Omental fat pad (tissue), 3 donors: ENCODE measurements at regions not wholly inside any gene's neighbourhood (a gene's known extent, or its start where the extent isn't known, plus 50 kb on each side); places are given as distances from the start of the nearest gene placed in this dataset.
"Not testable (repeated sequence)": the region's sequence is repeated elsewhere in the genome, so short reads cannot be mapped to it uniquely, and the experiment has no call there.

Experiments
- ATAC-seq: fragments of 150-250 bp; one replicate; pipeline ENCODE4 v1.9.1; 2016; ENCODE audit warnings: mild to moderate bottlenecking, moderate library complexity; ENCODE audit not compliant: low FRiP score
- DNase-seq: peaks from one replicate; pipeline ENCODE4 v3.0.0-alpha.2; 2019; ENCODE audit warnings: low spot score
- TF ChIP-seq, protein P1 (sequence below), 3 donors: fragments of 450-650 bp; IDR thresholded peaks; one replicate each; pipeline ENCODE4 v1.5.1; 2016 to 2017; ENCODE audit warnings: antibody characterized with exemption in 3 of 3, mild to moderate bottlenecking in 3 of 3, moderate library complexity in 2 of 3

DNA sequence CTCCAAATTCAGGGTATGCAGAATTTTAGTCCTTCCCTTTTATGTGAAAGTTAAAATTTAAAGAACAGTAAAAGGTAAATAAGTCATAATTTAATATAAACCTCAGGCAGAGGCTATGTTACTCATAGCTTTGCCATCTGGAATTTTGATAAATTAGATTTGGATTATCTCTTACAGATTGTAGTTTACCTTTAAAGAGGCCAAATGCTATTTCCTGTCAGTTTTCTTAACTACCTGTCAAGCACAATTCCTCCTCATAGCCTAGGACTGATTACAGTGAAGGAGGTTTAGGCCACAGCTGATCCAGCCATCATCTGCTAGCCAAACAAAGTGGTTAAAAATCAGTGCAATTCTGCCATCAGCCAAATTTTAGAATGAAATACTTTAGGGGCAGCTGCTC lies 128.1 kb downstream of the MFAP3L start:
- ATAC-seq: no peak
- TF ChIP-seq, protein P1, sequence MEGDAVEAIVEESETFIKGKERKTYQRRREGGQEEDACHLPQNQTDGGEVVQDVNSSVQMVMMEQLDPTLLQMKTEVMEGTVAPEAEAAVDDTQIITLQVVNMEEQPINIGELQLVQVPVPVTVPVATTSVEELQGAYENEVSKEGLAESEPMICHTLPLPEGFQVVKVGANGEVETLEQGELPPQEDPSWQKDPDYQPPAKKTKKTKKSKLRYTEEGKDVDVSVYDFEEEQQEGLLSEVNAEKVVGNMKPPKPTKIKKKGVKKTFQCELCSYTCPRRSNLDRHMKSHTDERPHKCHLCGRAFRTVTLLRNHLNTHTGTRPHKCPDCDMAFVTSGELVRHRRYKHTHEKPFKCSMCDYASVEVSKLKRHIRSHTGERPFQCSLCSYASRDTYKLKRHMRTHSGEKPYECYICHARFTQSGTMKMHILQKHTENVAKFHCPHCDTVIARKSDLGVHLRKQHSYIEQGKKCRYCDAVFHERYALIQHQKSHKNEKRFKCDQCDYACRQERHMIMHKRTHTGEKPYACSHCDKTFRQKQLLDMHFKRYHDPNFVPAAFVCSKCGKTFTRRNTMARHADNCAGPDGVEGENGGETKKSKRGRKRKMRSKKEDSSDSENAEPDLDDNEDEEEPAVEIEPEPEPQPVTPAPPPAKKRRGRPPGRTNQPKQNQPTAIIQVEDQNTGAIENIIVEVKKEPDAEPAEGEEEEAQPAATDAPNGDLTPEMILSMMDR (IDR thresholded peaks at IDR 0.05): no peak
- DNase-seq: no peak

DNA sequence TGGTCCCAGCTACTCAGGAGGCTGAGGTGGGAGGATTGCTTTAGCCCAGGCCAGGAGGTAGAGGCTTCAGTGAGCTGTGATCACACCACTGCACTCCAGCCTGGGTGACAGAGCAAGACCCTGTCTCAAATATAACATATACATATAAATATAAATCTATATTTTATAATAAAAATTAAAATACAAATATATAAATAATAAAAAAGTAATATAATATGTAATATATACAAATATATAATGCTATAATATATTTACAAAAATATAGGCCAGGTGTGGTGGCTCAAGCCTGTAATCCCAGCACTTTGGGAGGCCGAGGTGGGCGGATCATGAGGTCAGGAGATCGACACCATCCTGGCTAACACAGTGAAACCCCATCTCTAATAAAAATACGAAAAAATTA lies 131.4 kb downstream of the MFAP3L start:
- not testable (repeated sequence) for ATAC-seq

DNA sequence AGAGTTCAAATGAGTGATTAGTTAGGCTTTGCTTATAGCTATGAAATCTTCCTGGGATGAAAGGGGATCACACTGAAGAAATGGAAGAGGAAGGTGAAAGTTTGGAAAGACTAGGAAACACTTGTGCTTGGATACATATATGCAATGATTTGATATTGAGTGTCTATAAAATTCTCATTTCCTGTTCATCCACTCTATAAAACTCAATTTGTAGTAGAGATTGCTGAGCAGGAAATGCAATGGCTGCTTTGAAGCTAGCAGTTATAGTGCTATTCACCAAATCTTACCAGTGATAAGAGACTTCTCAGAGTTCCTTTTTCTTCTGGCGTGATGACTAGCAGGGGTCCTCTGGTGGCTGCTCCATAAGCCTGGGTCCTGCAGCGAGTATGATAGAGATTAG lies 128.1 kb upstream of the HPF1 start:
- TF ChIP-seq, protein P1 (IDR thresholded peaks at IDR 0.05): no peak

More for the DNA sequence above, 131.4 kb downstream of the MFAP3L start:
- not testable (repeated sequence) for DNase-seq

DNA sequence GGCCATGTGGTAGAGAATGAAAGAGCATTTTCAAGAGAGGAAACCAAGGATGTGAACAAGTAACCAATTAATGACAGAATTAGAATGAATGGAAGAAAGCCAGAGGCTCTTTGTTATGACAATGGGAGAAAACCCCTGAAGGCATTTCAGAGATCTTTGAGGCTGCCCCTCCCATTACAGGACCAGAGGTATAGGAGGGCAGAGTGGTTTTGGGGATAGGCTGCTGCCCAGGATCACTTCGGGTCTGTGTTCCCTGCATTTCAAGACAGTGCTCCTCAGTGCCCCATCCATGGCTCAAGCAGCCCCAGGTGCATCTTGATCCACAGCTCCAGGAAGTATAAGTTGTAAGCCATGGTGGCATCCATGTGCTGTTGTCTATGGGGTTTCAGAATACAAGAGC lies 124.0 kb upstream of the HPF1 start:
- TF ChIP-seq, protein P1 (IDR thresholded peaks at IDR 0.05): no peak
- DNase-seq (no peak), ATAC-seq (no peak)

More for the DNA sequence above, 128.1 kb upstream of the HPF1 start:
- ATAC-seq: no peak
- no peak for DNase-seq

DNA sequence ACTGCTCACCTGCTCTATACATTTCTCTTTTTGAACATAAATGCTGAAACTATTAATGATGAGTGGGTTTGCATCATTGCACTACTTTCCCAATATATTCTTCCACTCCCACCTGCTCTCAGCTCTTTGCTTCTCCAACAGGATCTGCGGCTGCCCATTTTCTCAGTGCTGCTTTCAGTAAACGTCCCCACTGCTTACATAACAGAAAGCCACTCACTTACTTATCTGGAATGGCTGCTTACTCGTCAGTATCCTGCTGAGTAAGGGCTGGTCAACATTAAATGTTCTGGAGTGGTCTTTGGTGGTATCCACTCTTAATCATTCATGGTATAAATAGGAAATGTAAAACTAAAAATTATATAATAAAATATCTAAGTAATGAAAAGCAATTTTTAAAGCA lies 112.8 kb upstream of the HPF1 start:
- ATAC-seq: no peak
- no peak for DNase-seq
- TF ChIP-seq, protein P1 (IDR thresholded peaks at IDR 0.05): no peak

DNA sequence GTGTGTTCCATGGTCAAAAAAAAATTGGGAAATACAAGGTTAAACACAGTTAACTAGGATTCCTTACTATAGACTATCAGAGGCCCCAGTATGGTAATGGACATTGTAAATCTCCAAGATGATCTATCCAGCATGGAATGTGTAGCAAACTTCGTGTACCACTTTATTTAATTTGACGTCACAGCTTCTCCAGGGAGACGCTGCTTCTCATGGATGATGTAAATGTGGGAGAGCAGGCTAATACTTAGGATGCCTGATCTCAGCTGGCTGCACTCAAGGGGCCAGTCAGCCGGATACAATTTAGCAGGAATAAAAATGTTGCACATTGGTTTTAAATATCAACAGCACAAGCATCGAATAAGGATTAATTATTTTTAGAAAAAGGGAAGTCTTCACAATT lies 111.7 kb upstream of the HPF1 start:
- TF ChIP-seq, protein P1 (IDR thresholded peaks at IDR 0.05): no peak
- ATAC-seq (no peak), DNase-seq (no peak)

DNA sequence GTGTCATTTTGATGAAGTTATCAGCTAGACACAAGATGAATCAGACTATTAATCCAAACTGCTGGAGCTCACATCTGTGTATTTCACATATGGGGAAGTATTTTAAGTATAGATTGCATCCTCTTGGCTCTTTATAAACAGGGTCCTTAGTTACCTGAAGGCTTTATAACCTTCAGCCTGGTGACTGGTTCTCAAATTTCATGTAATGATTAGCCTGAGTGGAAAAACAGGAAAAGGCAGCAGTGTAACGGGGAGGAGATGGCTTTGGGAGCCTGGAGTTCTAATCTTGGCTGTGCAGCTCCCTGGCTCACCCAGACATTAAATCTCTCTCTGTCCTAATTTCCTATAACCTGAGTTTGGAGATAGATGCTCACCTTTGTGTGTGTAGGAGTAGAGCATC lies 103.8 kb upstream of the HPF1 start:
- TF ChIP-seq, protein P1 (IDR thresholded peaks at IDR 0.05): no peak
- ATAC-seq: no peak

More for the DNA sequence above, 103.8 kb upstream of the HPF1 start:
- DNase-seq: no peak
